GM10248 (cell line): ENCODE measurements at regions not wholly inside any gene's neighbourhood (a gene's known extent, or its start where the extent isn't known, plus 50 kb on each side); places are given as distances from the start of the nearest gene placed in this dataset.

Experiments
- CTCF ChIA-PET: fragments of 300-600 bp; sonication (Branson Sonifier 250); formaldehyde crosslinking; extraction: SDS; loops from one replicate; lab custom pipeline; 2021; ENCODE audit warnings: antibody characterized with exemption; lab: Yijun Ruan, JAX
- POLR2A ChIA-PET: fragments of 350-650 bp; sonication (Branson Sonifier 250); formaldehyde crosslinking; extraction: SDS; loops from one replicate; lab custom pipeline; 2020; ENCODE audit warnings: antibody characterized with exemption; lab: Yijun Ruan, JAX
- DNase-seq: peaks from one replicate; pipeline ENCODE4 v3.0.0; 2012; ENCODE audit errors: extremely low spot score
- CTCF ChIP-seq: IDR thresholded peaks from 2 replicates; pipeline ENCODE4 v1.5.1; 2012; ENCODE audit warnings: mild to moderate bottlenecking, low read depth; ENCODE audit errors: extremely low read depth, missing control alignments, control extremely low read depth

GRCh38 chr10:130763071-130763470 lies 548.5 kb downstream of the TCERG1L start:
- no peak for DNase-seq
- CTCF ChIA-PET, result no interaction called here
- POLR2A ChIA-PET, result no interaction called here
- no peak for TF ChIP-seq CTCF

- POLR2A ChIA-PET, result no interaction called here
- DNase-seq, result no peak
- CTCF ChIA-PET, result no interaction called here
- TF ChIP-seq CTCF, result no peak
Observed at GRCh38 chr10:130763491-130763890, 548.0 kb downstream of the TCERG1L start.

GRCh38 chr10:130764651-130765050 lies 546.9 kb downstream of the TCERG1L start:
- no peak for TF ChIP-seq CTCF
- ChIA-PET CTCF (no interaction called here), POLR2A (no interaction called here)
- no peak for DNase-seq

- CTCF ChIA-PET, result no interaction called here
Observed at GRCh38 chr10:130766071-130766470, 545.5 kb downstream of the TCERG1L start.

GRCh38 chr10:130767116-130767730 lies 544.3 kb downstream of the TCERG1L start:
- POLR2A ChIA-PET, result no interaction called here
- CTCF ChIA-PET, result no interaction called here
- no peak for DNase-seq
- no peak for TF ChIP-seq CTCF

More at GRCh38 chr10:130766071-130766470, 545.5 kb downstream of the TCERG1L start:
- no peak for TF ChIP-seq CTCF
- no peak for DNase-seq
- POLR2A ChIA-PET, result no interaction called here

GRCh38 chr10:130769146-130770017 lies 542.1 kb downstream of the TCERG1L start:
- no peak for DNase-seq
- TF ChIP-seq CTCF, result no peak
- ChIA-PET CTCF (no interaction called here), POLR2A (no interaction called here)
